ENCODE measurements at regions not wholly inside any gene's neighbourhood (a gene's known extent, or its start where the extent isn't known, plus 50 kb on each side); places are given as distances from the start of the nearest gene placed in this dataset.

- H4K20me1 ChIP-seq (ENCODE audit: control insufficient read depth, insufficient read depth, insufficient read length), result no peaks in the 10 kb centered on the region
- H3K27ac ChIP-seq (ENCODE audit: insufficient read length, low read depth, low read length), result no peak overlapping the region
- H2BK120ac ChIP-seq (ENCODE audit: low read depth, low read length, poor library complexity, severe bottlenecking), result no peak overlapping the region
- no peak overlapping the region for H4K91ac ChIP-seq (ENCODE audit: insufficient read length, low read depth, low read length)
- no peak overlapping the region for H3K27ac Mint-ChIP-seq
- H3K23ac ChIP-seq (ENCODE audit: insufficient read length, low read depth, low read length), result no peak overlapping the region
- H2BK12ac ChIP-seq (ENCODE audit: insufficient read length, low read depth, low read length), result no peak overlapping the region
- WGBS (ENCODE audit: extremely low coverage, insufficient read length, low lambda C conversion rate), result no CpG with 5 or more reads among the region's 9 CpGs
- H2AFZ ChIP-seq (ENCODE audit: low read length), result no peak overlapping the region
- H3K79me2 ChIP-seq (ENCODE audit: insufficient read depth, low read length), result no peaks in the 10 kb centered on the region
- no peak overlapping the region for H2BK5ac ChIP-seq (ENCODE audit: insufficient read length, low read length)
- H3K4me3 Mint-ChIP-seq, result no peak overlapping the region
- H3K4me1 Mint-ChIP-seq, result peaks cover 0 to 4% of the 10 kb centered on the region in 2 experiments; a peak in 3 of 4 replicates
- no peak overlapping the region for H4K8ac ChIP-seq (replicated peaks; ENCODE audit: insufficient read length, low read depth, low read length)
- H3K23me2 ChIP-seq (ENCODE audit: insufficient read length, low read depth, low read length, poor library complexity, severe bottlenecking), result no peaks in the 10 kb centered on the region
- no peaks in the 10 kb centered on the region for H3K4me1 ChIP-seq (ENCODE audit: insufficient read depth, low read length)
- no peak overlapping the region for H2BK20ac ChIP-seq (ENCODE audit: low read depth, low read length, poor library complexity, severe bottlenecking)
- H4K5ac ChIP-seq (ENCODE audit: insufficient read length, low read depth, low read length), result no peak overlapping the region
- no peaks in the 10 kb centered on the region; a peak in 1 of 7 replicates for H3K36me3 Mint-ChIP-seq (ENCODE audit: insufficient read depth in 1 of 3, low read depth in 3 of 3)
- no peak for TF ChIP-seq CTCF (conservative IDR thresholded peaks at IDR 0.05)
- no peak overlapping the region for H3K56ac ChIP-seq (ENCODE audit: insufficient read length, low read depth, low read length)
- H2BK15ac ChIP-seq (ENCODE audit: low read depth, low read length), result no peak overlapping the region
- no peak overlapping the region for H3K4me2 ChIP-seq (ENCODE audit: insufficient read depth, insufficient read length, low read length)
- peaks cover 3% of the 10 kb centered on the region; the same call in 1 of the 2 replicates for H3K27me3 Mint-ChIP-seq (ENCODE audit: low read depth)
- no peaks in the 10 kb centered on the region for H3K79me1 ChIP-seq (ENCODE audit: insufficient read depth, low read depth, low read length, poor library complexity, severe bottlenecking)
- H2AK5ac ChIP-seq (ENCODE audit: insufficient read length, low read length), result no peak overlapping the region
- no peak overlapping the region for H3K9ac ChIP-seq (ENCODE audit: extremely low read depth, insufficient read length, low read length)
- no peak overlapping the region for H3K18ac ChIP-seq (ENCODE audit: insufficient read length, low read depth, low read length)
- no peaks in the 10 kb centered on the region for H3K27me3 ChIP-seq (ENCODE audit: insufficient read depth, low read length)
- no peak overlapping the region for H3T11ph ChIP-seq (ENCODE audit: low read length)
- no peak overlapping the region for H3K4ac ChIP-seq (ENCODE audit: low read depth, low read length)
- no peak for DNase-seq
- H3K14ac ChIP-seq (ENCODE audit: insufficient read depth, low read length), result no peak overlapping the region
- H3K9me3 Mint-ChIP-seq, result no peaks in the 10 kb centered on the region; a peak in 1 of 5 replicates
- no peaks in the 10 kb centered on the region for H3K9me3 ChIP-seq (ENCODE audit: control insufficient read depth, low read depth, low read length)
These were observed 203.9 kb downstream of the FBXO15 start for GRCh38 chr18:73943763-73944162.

Measured in H9 (cell line).